GM19193 (cell line): ENCODE measurements at regions not wholly inside any gene's neighbourhood (a gene's known extent, or its start where the extent isn't known, plus 50 kb on each side); places are given as distances from the start of the nearest gene placed in this dataset.

Experiments used
- POLR2A ChIP-seq: IDR thresholded peaks from 4 replicates; pipeline ENCODE4 v1.6.1; 2011; ENCODE audit not compliant: insufficient read depth, insufficient read length; ENCODE audit errors: extremely low read depth

GRCh38 chr6:112713402-112713801 lies 366.3 kb downstream of the RFPL4B start:
- TF ChIP-seq POLR2A: no peak

GRCh38 chr6:112717401-112717800 lies 370.3 kb downstream of the RFPL4B start:
- TF ChIP-seq POLR2A: no peak

GRCh38 chr6:112717856-112718255 lies 370.7 kb downstream of the RFPL4B start:
- no peak for TF ChIP-seq POLR2A

GRCh38 chr6:112725541-112726085 lies 378.5 kb downstream of the RFPL4B start:
- no peak for TF ChIP-seq POLR2A

DNA sequence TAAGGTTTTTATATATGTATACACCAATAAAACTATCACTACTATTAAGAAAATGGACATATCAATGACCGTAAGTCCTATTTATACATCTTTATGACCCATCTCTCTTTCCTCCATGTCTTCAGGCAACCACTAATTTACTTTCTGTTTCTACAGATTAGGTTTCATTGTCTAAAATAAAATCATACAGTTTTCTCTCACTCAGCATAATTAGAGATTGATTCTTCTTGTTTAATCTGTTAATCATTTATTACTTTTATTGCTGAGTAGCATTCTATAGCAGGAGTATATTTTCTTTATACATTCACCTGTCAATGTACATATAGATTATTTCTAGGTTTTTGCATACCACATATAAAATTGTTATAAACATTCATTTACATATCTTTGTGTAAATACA lies 388.0 kb downstream of the RFPL4B start:
- TF ChIP-seq POLR2A: no peak

- TF ChIP-seq POLR2A: no peak
Measured at GRCh38 chr6:112739766-112740165, 392.6 kb downstream of the RFPL4B start.

- no peak for TF ChIP-seq POLR2A
Measured at GRCh38 chr6:112743323-112743722, 396.2 kb downstream of the RFPL4B start.

DNA sequence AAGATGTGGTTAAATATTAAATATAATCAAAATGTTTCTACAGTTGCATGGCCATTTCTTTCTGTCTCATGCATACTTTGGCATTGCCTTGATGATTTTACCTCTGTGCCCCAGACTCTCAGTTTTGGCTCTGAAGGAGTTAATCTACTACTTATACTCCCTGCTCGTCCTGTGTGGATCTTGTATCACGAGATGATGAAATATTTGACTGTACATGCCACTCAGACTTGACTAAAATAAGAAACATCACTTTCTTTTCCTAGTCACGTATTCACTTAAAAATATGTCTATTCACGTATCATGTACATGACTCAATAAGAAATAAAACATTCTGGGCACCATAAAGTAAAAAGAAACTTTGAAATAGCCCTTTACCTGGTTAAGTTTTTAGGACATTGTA lies 397.7 kb downstream of the RFPL4B start:
- TF ChIP-seq POLR2A: no peak

- no peak for TF ChIP-seq POLR2A
Measured at GRCh38 chr6:112745765-112746164, 398.6 kb downstream of the RFPL4B start.

DNA sequence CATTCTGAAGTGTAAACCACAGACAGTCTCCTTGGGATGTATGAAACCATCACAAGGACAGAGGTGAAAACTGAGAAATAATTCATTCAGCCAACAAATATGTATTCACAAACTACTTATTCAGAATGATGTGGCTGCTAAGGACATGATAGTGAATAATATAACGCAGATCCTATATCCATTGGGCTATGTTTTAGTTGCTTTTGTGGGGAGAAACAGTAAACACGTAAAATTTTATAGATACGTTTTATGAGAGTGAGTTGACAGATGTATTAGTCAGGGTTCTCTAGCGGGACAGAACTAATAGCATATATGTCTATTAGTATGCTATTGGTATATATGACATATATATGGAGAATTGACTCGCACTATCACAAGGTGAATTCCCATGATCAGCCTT lies 402.5 kb downstream of the RFPL4B start:
- no peak for TF ChIP-seq POLR2A

- no peak for TF ChIP-seq POLR2A
Measured at GRCh38 chr6:112752305-112752704, 405.2 kb downstream of the RFPL4B start.

GRCh38 chr6:112752791-112753190 lies 405.7 kb downstream of the RFPL4B start:
- TF ChIP-seq POLR2A: no peak

DNA sequence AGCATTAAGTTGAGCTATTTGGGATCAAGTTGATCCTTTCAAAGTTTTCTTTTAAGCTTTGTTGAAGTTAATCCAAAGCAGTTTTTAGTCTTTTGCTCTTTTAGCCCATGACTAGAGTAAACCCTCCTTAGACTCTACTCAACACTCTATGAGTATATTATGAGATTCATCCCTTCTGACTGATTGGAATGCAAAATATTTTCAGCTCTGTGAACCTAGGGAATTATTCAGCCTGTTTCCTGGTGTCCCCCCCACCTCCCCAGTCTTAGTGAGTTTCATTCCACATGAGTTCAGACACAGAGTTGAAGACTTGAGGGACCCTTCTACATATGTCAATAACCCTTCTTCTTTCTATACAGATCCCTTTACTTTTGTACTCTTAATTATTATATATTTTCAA lies 413.7 kb downstream of the RFPL4B start:
- no peak for TF ChIP-seq POLR2A

- no peak for TF ChIP-seq POLR2A
Measured at GRCh38 chr6:112761740-112762139, 414.6 kb downstream of the RFPL4B start.

GRCh38 chr6:112764377-112764776 lies 417.2 kb downstream of the RFPL4B start:
- TF ChIP-seq POLR2A: no peak

- no peak for TF ChIP-seq POLR2A
Measured at GRCh38 chr6:112770308-112770707, 423.2 kb downstream of the RFPL4B start.

DNA sequence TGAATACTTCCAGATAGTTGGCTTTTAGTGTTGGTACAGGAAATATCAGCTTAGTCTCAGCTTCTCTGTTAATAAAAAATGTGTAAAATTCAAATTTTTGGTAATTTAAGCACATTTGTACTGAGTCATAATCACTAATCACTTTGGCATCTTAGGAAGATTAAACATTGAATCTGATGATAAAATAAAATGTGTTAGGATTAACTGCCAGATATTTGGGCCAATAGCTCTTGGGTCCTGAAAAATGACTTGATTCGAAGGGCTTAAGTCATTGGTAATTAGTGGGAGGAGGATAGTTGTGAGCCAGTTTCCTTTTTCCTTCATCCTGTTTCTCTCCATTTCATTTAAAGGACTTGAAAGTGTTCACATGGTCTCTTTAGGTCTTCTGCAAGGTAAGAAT lies 426.1 kb downstream of the RFPL4B start:
- TF ChIP-seq POLR2A: no peak
